M059J (cell line): ENCODE measurements at regions not wholly inside any gene's neighbourhood (a gene's known extent, or its start where the extent isn't known, plus 50 kb on each side); places are given as distances from the start of the nearest gene placed in this dataset.
A peak's percentile ranks its signal among the peaks of the same experiment; 100 is the strongest.
"Not testable (repeated sequence)": the region's sequence is repeated elsewhere in the genome, so short reads cannot be mapped to it uniquely, and the experiment has no call there.

Experiments
- DNase-seq: peaks from one replicate; pipeline ENCODE4 v3.0.0-alpha.2; 2012; ENCODE audit warnings: low read depth

DNA sequence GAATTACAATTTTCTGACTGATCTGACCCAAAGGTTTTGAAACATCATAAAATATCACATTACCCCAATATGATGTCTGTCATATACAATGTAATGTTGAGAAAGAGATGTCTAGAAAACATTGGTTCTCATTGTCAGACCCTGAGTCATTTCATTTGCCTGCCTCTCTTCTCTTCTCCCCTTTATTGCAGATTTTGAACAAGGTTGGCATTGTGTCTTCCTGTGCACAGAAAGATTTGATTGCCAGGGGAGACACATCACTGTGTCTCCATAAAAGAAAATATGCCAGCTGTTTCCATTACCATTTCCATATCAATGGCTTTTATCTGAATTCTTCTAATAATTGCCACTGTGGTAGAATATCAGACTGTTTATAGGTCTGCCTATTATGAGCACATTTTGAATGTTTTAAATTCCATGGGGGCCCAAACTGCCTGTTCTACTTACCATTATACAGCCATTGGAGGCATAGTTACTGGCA is 65.6 kb downstream of the IFI44 start:
- peak; percentile 32 for DNase-seq

DNA sequence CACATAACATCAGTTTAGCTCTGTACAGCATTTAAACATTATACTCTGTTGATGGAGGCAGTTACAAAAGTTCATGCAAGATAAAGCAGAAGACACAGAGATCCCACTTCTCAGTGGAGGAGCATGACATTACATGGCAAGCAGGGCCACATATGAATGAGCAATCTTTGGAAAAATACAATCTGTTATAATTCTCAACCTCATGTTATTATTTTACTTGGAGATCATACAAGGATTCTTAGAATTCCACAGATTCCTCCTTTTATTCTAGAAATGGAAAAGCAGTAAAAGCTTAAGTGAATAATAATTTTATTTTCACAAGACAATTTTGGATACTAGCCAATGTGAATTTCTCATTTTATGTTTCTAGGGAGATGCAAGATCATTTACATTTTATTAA is 66.6 kb downstream of the IFI44 start:
- peak; percentile 38 for DNase-seq

DNA sequence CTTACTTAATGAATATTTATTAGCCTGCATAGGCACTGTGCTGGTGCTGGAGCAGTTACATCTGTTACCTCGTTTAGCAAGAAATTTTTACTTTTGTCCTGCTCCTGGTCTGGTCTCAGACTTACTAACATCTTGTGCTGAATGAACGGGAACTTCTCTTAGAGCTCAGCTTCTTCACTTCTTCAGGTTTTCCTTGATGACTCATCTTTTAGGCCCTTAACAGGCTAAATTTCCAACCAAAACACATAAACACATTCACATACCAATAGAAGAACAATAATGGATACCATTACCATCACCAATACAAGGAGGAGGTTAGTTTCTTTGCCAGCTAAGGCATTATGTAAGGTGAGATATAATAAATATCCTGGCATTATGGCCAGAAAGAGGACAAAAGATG is 68.9 kb downstream of the IFI44 start:
- DNase-seq: peak; percentile 58

DNA sequence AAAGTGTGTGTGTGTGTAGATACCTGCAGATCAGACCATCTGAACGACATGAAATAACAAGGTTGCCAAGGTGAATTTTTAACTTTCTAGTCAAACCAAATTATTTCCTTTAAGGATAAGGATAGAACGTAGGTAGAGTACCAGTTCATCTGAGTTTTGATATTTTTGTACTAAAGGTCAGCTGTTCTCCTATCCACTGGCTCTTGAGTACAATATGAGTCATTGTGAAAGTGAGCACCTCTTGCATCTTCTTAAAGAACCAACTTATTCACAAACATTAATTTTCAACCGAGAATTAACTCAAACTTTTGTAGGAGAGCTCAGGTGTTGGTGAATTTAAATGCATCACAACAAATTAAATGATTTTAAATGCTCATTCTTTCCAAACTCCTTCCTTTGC is 71.5 kb downstream of the IFI44 start:
- no peak for DNase-seq

- DNase-seq: no peak
Observed at GRCh38 chr1:78722105-78722504, 72.5 kb downstream of the IFI44 start.

- DNase-seq: no peak
Observed at GRCh38 chr1:78722521-78722920, 72.9 kb downstream of the IFI44 start.

DNA sequence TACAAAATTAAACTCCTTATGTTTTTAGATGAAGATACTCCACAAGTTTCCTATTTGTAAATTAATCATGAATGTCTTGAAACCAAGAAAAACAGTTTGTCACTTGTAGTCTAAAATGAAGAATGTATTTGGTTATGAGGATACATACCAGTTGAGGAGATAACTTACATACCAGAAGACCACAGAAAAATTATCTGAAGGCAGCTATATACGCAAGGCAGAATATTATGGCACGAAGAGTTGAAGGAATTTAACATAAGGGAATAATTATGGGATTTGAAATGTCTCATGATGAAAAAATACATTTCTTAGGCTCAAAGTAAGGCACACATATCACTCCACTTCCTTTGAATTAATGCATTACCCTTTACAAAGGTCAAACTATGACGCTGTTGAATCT is 73.3 kb downstream of the IFI44 start:
- no peak for DNase-seq

GRCh38 chr1:78726686-78727085 is 77.1 kb downstream of the IFI44 start:
- no peak for DNase-seq

GRCh38 chr1:78728359-78728758 is 78.7 kb downstream of the IFI44 start:
- DNase-seq: no peak

DNA sequence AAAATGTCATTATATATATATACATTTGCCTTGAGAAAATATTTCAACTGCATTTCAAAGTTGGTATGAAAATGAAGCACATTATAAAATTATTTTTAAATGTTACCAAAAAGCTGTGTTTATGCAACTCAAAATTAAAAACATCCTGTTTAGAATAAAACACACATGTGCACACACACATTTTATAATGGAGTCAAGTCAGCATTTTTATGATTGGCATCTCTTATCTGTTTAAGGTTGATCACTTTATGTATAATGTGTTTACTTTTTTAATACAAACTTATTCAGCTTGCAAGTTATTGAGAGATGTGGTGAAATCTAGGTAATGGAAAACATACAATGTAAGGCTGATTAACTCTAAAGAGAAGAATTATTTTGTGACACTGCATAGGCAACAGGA is 80.4 kb downstream of the IFI44 start:
- DNase-seq: no peak

- no peak for DNase-seq
Observed at GRCh38 chr1:78731674-78732073, 82.0 kb downstream of the IFI44 start.

GRCh38 chr1:78737241-78737640 is 87.6 kb downstream of the IFI44 start:
- DNase-seq: no peak

GRCh38 chr1:78743626-78744025 is 94.0 kb downstream of the IFI44 start:
- peak; percentile 51 for DNase-seq

- no peak for DNase-seq
Observed at GRCh38 chr1:78745111-78745510, 95.5 kb downstream of the IFI44 start.

DNA sequence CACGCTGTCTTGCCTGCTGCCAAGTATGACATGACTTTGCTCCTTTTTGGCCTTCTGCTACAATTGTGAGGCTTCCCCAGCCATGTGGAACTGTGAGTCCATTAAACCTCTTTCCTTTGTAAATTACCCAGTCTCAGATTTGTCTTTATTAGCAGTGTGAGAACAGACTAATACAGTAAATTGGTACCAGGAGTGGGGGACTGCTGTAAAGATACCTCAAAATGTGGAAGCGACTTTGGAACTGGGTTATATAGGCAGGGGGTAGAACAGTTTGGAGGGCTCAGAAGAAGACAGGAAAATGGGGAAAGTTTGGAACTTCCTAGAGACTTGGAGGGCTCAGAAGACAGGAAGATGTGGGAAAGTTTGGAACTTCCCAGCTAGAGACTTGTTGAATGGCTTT is 104.0 kb downstream of the IFI44 start:
- DNase-seq: not testable (repeated sequence)

DNA sequence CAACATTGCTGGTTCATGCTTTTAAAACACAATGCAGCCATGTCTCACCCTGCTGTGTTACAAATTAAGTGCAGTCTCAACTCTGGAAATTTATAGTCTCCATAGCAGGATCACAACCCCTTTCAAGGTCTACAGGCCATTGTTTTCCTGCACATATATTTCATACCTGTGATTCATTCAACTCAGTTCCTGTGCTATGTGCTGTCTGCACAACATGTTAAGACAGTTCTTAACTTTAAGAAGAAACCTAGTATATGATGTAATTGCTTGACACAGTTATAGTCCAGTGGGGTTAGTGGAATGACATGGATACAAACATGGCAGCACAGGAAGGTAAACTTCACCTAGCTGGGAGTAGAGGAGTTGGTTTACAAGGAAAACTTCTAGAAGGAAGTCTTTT is 106.4 kb downstream of the IFI44 start:
- no peak for DNase-seq

- no peak for DNase-seq
Observed at GRCh38 chr1:78758506-78758905, 108.9 kb downstream of the IFI44 start.

DNA sequence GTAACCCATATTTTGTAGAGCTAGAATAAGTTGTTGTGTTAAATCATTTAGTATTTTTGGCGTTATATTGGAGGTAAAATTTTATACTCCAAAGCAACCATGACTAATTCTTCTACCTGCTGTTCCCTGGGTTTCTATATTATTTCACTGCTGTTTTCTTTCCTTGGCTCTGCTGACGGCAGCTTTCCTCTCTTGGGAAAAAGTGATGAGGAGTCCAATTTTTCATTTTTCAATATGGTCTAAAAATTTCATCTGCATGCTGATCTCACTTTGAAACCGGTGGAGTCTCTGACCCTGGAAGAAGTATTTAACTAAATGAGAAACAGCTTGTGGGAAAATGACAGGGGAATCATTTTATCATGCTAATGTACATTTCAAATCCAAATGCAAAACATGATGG is 110.2 kb downstream of the IFI44 start:
- DNase-seq: no peak

DNA sequence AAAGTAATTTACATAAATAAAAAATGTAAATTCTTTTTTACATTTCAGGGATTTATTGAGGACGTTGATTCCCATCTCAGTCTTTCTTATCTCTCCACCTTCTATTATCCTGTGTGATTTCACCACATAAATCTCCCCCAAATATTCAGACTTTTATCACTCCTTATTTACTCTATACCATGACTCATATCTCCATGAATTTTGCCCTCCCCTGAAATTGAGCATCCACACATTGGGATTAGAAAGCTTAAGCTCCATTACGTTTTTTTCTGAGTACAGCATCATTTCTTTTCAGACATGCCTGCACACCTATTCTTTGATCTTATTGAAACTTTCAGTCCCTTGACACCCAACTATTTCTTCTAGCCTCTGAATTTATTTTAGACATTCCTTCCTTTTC is 111.2 kb downstream of the IFI44 start:
- peak; percentile 47 for DNase-seq

GRCh38 chr1:78762113-78762512 is 112.5 kb downstream of the IFI44 start:
- no peak for DNase-seq

DNA sequence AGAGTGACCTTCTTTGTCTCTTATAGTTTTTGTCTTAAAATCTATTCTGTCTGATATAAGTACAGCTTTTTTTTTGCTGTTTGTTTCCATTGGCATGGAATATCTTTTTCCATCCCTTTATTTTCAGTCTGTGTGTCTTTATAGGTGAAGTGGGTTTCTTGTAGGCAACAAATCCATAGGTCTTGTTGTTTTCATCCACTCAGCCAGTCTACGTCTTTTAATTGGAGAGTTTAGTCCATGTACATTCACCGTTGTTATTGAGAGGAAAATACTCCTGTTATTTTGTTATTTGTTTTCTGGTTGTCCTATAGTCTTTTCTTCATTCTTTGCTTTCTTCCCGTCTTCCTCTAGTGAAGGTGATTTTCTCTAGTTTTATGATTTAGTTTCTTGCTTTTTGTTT is 115.9 kb downstream of the IFI44 start:
- DNase-seq: no peak

DNA sequence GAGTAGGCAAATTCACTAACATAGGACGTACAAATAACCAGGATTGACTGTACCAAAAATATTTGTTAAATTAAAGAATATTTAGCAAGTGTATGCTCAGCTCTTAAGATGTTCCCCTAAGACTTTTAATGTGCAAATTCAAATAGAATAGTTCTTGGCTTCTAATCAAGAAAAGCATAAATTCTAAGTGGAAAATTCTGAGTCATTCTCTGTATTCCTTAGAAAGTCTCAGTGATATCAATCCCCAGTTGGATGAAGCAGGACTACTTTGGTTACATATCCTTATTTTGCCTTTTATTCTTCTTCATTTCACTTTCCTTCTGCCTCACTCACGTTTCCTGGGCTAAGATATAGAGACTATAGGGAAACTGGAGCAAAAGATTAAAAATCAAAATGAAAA is 130.2 kb downstream of the IFI44 start:
- peak; percentile 22 for DNase-seq

DNA sequence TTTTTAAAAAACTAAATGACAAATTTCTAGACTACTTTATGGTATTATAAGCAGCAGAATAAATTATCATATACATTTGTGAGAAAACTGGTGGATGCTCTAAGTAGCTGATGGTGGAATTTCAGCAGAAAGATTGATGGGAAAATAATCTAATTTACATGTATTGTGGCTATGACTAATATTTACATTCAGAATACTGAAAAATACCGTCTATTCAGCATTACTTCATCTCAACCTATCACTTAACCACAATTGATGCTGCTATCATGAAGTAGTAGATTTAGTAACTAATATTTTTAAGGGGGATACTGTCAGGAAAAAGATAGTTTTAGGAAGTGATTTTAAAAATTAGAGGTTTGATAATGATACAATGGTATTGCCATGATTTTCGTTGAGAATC is 137.9 kb downstream of the IFI44 start:
- DNase-seq: no peak

GRCh38 chr1:78790174-78790573 is 140.5 kb downstream of the IFI44 start:
- no peak for DNase-seq

GRCh38 chr1:78792756-78793155 is 143.1 kb downstream of the IFI44 start:
- DNase-seq: peak; percentile 35
